GM18502 (cell line): ENCODE measurements at regions not wholly inside any gene's neighbourhood (a gene's known extent, or its start where the extent isn't known, plus 50 kb on each side); places are given as distances from the start of the nearest gene placed in this dataset.
"Not testable (repeated sequence)": the region's sequence is repeated elsewhere in the genome, so short reads cannot be mapped to it uniquely, and the experiment has no call there.

ENCODE experiments used
- ATAC-seq: cut with Tn5 transposase; IDR thresholded peaks from one replicate; pipeline ENCODE4 v1.9.1; 2021; ENCODE audit warnings: mild to moderate bottlenecking; ENCODE audit not compliant: unreplicated experiment, poor library complexity

GRCh38 chr4:181006499-181007260 is 1236.5 kb upstream of the TENM3 start:
- ATAC-seq: no peak

- ATAC-seq: no peak
These were observed 1235.5 kb upstream of the TENM3 start for GRCh38 chr4:181007751-181008150.

- no peak for ATAC-seq
These were observed 1235.0 kb upstream of the TENM3 start for GRCh38 chr4:181008164-181008563.

- no peak for ATAC-seq
These were observed 1230.0 kb upstream of the TENM3 start for GRCh38 chr4:181013162-181013561.

- no peak for ATAC-seq
These were observed 1226.2 kb upstream of the TENM3 start for GRCh38 chr4:181017038-181017437.

GRCh38 chr4:181018472-181018871 is 1224.7 kb upstream of the TENM3 start:
- no peak for ATAC-seq

- ATAC-seq: no peak
These were observed 1224.3 kb upstream of the TENM3 start for GRCh38 chr4:181018913-181019312.

GRCh38 chr4:181020456-181020855 is 1222.7 kb upstream of the TENM3 start:
- ATAC-seq: no peak

GRCh38 chr4:181021213-181021612 is 1222.0 kb upstream of the TENM3 start:
- no peak for ATAC-seq

GRCh38 chr4:181030135-181030921 is 1212.9 kb upstream of the TENM3 start:
- not testable (repeated sequence) for ATAC-seq

- no peak for ATAC-seq
These were observed 1212.2 kb upstream of the TENM3 start for GRCh38 chr4:181030961-181031360.

GRCh38 chr4:181043486-181043885 is 1199.7 kb upstream of the TENM3 start:
- no peak for ATAC-seq

GRCh38 chr4:181046809-181047208 is 1196.4 kb upstream of the TENM3 start:
- no peak for ATAC-seq

GRCh38 chr4:181051931-181052330 is 1191.3 kb upstream of the TENM3 start:
- ATAC-seq: no peak

- no peak for ATAC-seq
These were observed 1181.4 kb upstream of the TENM3 start for GRCh38 chr4:181061787-181062186.

- no peak for ATAC-seq
These were observed 1180.0 kb upstream of the TENM3 start for GRCh38 chr4:181063212-181063611.

- ATAC-seq: no peak
These were observed 1165.9 kb upstream of the TENM3 start for GRCh38 chr4:181077341-181077740.

- ATAC-seq: no peak
These were observed 1165.0 kb upstream of the TENM3 start for GRCh38 chr4:181078196-181078595.

- ATAC-seq: no peak
These were observed 1159.3 kb upstream of the TENM3 start for GRCh38 chr4:181083757-181084361.

GRCh38 chr4:181085557-181085956 is 1157.6 kb upstream of the TENM3 start:
- no peak for ATAC-seq

- ATAC-seq: no peak
These were observed 1137.7 kb upstream of the TENM3 start for GRCh38 chr4:181105487-181105886.
